ENCODE measurements at regions not wholly inside any gene's neighbourhood (a gene's known extent, or its start where the extent isn't known, plus 50 kb on each side); places are given as distances from the start of the nearest gene placed in this dataset.
"Not testable (repeated sequence)": the region's sequence is repeated elsewhere in the genome, so short reads cannot be mapped to it uniquely, and the experiment has no call there.

GRCh38 chr9:40993842-40994241, 134.6 kb downstream of the FOXD4L6 start:
- H3K4me3 Mint-ChIP-seq (ENCODE audit: unreplicated experiment); DNase-seq (ENCODE audit: low spot score); H3K27me3 Mint-ChIP-seq (ENCODE audit: low read depth); H3K36me3 Mint-ChIP-seq (ENCODE audit: low read depth); H3K27ac Mint-ChIP-seq (ENCODE audit: unreplicated experiment); H3K9me3 Mint-ChIP-seq (ENCODE audit: low read depth): not testable (repeated sequence)
- H3K4me1 Mint-ChIP-seq (ENCODE audit: low read depth) = peaks cover 10% of the 10 kb centered on the region

GRCh38 chr9:40993375-40993774, 135.1 kb downstream of the FOXD4L6 start:
- not testable (repeated sequence) for H3K9me3 Mint-ChIP-seq (ENCODE audit: low read depth); H3K4me3 Mint-ChIP-seq (ENCODE audit: unreplicated experiment)

GRCh38 chr9:40992472-40992821, 136.0 kb downstream of the FOXD4L6 start:
- DNase-seq (ENCODE audit: low spot score) = peak; percentile 97
- H3K9me3 Mint-ChIP-seq (ENCODE audit: low read depth) = peaks cover 11% of the 10 kb centered on the region
- not testable (repeated sequence) for H3K36me3 Mint-ChIP-seq (ENCODE audit: low read depth); H3K4me3 Mint-ChIP-seq (ENCODE audit: unreplicated experiment); H3K27me3 Mint-ChIP-seq (ENCODE audit: low read depth)
- H3K27ac Mint-ChIP-seq (ENCODE audit: unreplicated experiment) = peak overlapping the region; percentile 94
- H3K4me1 Mint-ChIP-seq (ENCODE audit: low read depth) = peaks cover 10% of the 10 kb centered on the region

More at GRCh38 chr9:40993375-40993774, 135.1 kb downstream of the FOXD4L6 start:
- H3K27me3 Mint-ChIP-seq (ENCODE audit: low read depth); H3K36me3 Mint-ChIP-seq (ENCODE audit: low read depth); H3K27ac Mint-ChIP-seq (ENCODE audit: unreplicated experiment); DNase-seq (ENCODE audit: low spot score): not testable (repeated sequence)
- peaks cover 10% of the 10 kb centered on the region for H3K4me1 Mint-ChIP-seq (ENCODE audit: low read depth)

GRCh38 chr9:40991741-40992471, 136.6 kb downstream of the FOXD4L6 start:
- peak overlapping the region; percentile 94 for H3K27ac Mint-ChIP-seq (ENCODE audit: unreplicated experiment)
- not testable (repeated sequence) for H3K4me3 Mint-ChIP-seq (ENCODE audit: unreplicated experiment); H3K27me3 Mint-ChIP-seq (ENCODE audit: low read depth); H3K9me3 Mint-ChIP-seq (ENCODE audit: low read depth); H3K36me3 Mint-ChIP-seq (ENCODE audit: low read depth)
- DNase-seq (ENCODE audit: low spot score) = peak; percentile 99
- peak; percentile 90 for TF ChIP-seq CTCF (IDR thresholded peaks at IDR 0.05)
- peaks cover 10% of the 10 kb centered on the region for H3K4me1 Mint-ChIP-seq (ENCODE audit: low read depth)

- H3K4me1 Mint-ChIP-seq (ENCODE audit: low read depth) = peaks cover 10% of the 10 kb centered on the region
- not testable (repeated sequence) for H3K27me3 Mint-ChIP-seq (ENCODE audit: low read depth); H3K4me3 Mint-ChIP-seq (ENCODE audit: unreplicated experiment); H3K36me3 Mint-ChIP-seq (ENCODE audit: low read depth); DNase-seq (ENCODE audit: low spot score); H3K27ac Mint-ChIP-seq (ENCODE audit: unreplicated experiment)
- H3K9me3 Mint-ChIP-seq (ENCODE audit: low read depth) = peaks cover 11% of the 10 kb centered on the region
Measured at GRCh38 chr9:40991100-40991740, 137.3 kb downstream of the FOXD4L6 start.

GRCh38 chr9:40986332-40986731, 142.1 kb downstream of the FOXD4L6 start:
- H3K4me1 Mint-ChIP-seq (ENCODE audit: low read depth); H3K27ac Mint-ChIP-seq (ENCODE audit: unreplicated experiment); H3K4me3 Mint-ChIP-seq (ENCODE audit: unreplicated experiment); DNase-seq (ENCODE audit: low spot score); H3K27me3 Mint-ChIP-seq (ENCODE audit: low read depth); H3K36me3 Mint-ChIP-seq (ENCODE audit: low read depth): not testable (repeated sequence)
- H3K9me3 Mint-ChIP-seq (ENCODE audit: low read depth) = peaks cover 24% of the 10 kb centered on the region

GRCh38 chr9:40975351-40975750, 153.1 kb downstream of the FOXD4L6 start:
- H3K4me3 Mint-ChIP-seq (ENCODE audit: unreplicated experiment); H3K27me3 Mint-ChIP-seq (ENCODE audit: low read depth); H3K36me3 Mint-ChIP-seq (ENCODE audit: low read depth); H3K4me1 Mint-ChIP-seq (ENCODE audit: low read depth); H3K9me3 Mint-ChIP-seq (ENCODE audit: low read depth); H3K27ac Mint-ChIP-seq (ENCODE audit: unreplicated experiment): not testable (repeated sequence)
- DNase-seq (ENCODE audit: low spot score) = peak; percentile 95

GRCh38 chr9:40974912-40975311, 153.6 kb downstream of the FOXD4L6 start:
- not testable (repeated sequence) for H3K36me3 Mint-ChIP-seq (ENCODE audit: low read depth); H3K9me3 Mint-ChIP-seq (ENCODE audit: low read depth); H3K27me3 Mint-ChIP-seq (ENCODE audit: low read depth); H3K27ac Mint-ChIP-seq (ENCODE audit: unreplicated experiment); H3K4me3 Mint-ChIP-seq (ENCODE audit: unreplicated experiment); H3K4me1 Mint-ChIP-seq (ENCODE audit: low read depth); DNase-seq (ENCODE audit: low spot score)

- DNase-seq (ENCODE audit: low spot score); H3K4me1 Mint-ChIP-seq (ENCODE audit: low read depth); H3K27me3 Mint-ChIP-seq (ENCODE audit: low read depth); H3K36me3 Mint-ChIP-seq (ENCODE audit: low read depth); H3K4me3 Mint-ChIP-seq (ENCODE audit: unreplicated experiment); H3K9me3 Mint-ChIP-seq (ENCODE audit: low read depth); H3K27ac Mint-ChIP-seq (ENCODE audit: unreplicated experiment): not testable (repeated sequence)
Measured at GRCh38 chr9:40971773-40972172, 156.7 kb downstream of the FOXD4L6 start.

All from chondrocyte (in vitro differentiated cells).